ENCODE measurements at regions not wholly inside any gene's neighbourhood (a gene's known extent, or its start where the extent isn't known, plus 50 kb on each side); places are given as distances from the start of the nearest gene placed in this dataset.

DNA sequence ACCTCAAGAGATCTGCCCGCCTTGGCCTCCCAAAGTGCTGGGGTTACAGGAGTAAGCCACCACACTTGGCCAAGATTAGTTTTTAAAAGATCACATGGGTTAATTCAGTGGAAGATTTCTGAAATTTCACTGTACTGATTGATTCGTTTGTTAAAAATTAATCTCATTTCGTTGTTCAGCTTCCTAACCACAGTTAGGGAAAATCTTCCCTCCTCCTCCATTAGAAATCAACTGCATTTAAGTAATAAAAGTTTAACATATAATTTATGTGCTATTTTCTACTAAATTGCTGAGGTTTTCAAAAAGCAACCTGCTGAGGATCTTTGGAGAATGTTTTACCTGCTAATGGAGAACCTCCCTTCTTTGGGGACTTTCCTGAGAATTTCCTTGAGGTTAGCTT, 522.4 kb downstream of the GATA3 start:
- no peak for DNase-seq

GRCh38 chr10:8577686-8578085, 523.2 kb downstream of the GATA3 start:
- DNase-seq: no peak

DNA sequence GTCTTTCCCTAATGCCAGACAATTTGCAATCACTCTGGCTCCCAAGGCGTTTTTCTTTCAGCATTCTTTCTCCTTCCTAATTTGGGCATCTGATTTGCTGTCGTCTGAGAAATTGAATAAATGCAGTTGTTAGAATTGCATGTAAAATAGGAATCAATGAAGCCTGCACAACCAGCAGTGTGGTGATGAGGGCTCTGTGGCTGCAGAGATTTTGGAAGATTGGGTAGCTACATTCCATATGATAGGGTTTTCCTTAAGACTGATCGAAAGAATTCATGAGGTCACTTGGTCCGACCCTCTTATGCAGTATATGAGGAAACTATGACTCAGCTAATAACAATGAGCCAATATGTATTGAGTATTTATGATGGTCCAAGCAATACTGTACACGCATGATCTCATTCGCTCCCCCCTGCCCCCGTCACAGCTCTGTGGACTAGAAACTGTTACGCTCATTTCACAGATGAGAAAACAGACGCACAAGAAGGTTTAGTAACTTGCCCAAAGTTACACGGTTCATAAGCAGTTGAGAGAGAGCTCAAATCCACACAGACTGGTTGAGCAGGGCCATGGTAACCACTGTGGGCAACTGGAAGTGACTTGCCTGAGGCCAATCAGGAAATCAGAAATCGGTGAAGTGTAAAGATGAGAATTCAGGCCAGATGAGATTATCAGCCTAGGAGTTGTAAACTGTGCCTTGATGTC, 527.2 kb downstream of the GATA3 start:
- no peak for DNase-seq

DNA sequence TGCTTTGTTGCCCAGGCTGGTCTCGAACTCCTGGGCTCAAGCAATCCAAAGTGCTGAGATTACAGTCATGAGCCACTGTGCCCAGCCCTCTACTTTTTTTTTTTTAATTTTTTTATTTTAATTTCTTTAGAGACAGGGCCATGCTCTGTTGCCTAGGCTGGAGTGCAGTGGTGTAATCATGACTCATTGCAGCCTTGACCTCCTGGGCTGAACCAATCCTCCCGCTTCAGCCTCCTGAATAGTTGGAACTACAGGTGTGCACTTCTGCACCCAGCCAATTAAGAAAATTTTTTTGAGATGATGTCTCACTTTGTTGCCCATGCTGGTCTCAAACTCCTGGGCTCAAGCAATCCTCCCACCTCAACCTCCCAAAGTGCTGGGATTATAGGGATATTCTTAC, 528.6 kb downstream of the GATA3 start:
- no peak for DNase-seq

DNA sequence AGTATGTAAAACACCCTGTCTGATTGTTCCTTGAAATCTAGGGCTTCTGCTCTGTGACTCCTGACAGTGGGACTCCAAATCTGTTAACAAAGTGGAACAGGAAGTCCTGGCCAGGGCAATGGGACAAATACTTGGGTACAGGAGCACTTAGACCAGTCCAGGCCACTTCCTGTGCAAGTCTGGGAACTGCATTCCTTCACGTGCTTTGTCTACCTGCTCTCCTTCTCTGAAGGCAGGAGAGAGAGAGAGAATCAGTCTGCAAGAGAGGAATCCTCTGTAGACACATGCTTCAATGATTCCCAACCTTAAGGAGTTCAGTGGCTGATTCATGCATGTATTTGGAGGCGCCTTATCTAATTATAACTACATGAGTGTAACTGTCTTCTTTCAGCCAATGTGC, 530.2 kb downstream of the GATA3 start:
- no peak for DNase-seq

- DNase-seq: no peak
Observed at GRCh38 chr10:8586504-8586903, 532.0 kb downstream of the GATA3 start.

- DNase-seq: no peak
Observed at GRCh38 chr10:8588135-8588534, 533.6 kb downstream of the GATA3 start.

- no peak for DNase-seq
Observed at GRCh38 chr10:8590518-8590917, 536.0 kb downstream of the GATA3 start.

GRCh38 chr10:8591640-8592039, 537.2 kb downstream of the GATA3 start:
- no peak for DNase-seq

GRCh38 chr10:8594176-8594575, 539.7 kb downstream of the GATA3 start:
- no peak for DNase-seq

- no peak for DNase-seq
Observed at GRCh38 chr10:8594711-8595110, 540.2 kb downstream of the GATA3 start.

GRCh38 chr10:8595140-8595539, 540.7 kb downstream of the GATA3 start:
- no peak for DNase-seq

GRCh38 chr10:8596929-8597472, 542.5 kb downstream of the GATA3 start:
- DNase-seq: no peak

DNA sequence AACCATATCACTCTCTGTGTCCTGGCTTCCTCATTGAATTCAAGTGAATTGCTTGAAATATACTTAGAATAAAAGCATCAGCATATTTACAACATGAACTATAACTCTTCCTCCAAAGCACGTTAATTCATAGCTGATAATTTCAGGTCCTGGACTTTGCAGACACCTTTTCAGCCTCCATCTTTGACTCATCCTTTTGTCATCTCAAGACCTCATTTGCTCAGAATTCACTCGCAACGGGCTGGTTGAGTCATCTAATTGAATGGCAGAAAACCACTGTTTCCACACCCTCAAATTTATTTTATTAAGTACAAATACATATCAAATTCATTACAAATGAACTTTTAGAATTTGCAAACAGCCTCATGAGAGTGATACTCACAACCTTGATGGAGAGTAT, 545.7 kb downstream of the GATA3 start:
- no peak for DNase-seq

DNA sequence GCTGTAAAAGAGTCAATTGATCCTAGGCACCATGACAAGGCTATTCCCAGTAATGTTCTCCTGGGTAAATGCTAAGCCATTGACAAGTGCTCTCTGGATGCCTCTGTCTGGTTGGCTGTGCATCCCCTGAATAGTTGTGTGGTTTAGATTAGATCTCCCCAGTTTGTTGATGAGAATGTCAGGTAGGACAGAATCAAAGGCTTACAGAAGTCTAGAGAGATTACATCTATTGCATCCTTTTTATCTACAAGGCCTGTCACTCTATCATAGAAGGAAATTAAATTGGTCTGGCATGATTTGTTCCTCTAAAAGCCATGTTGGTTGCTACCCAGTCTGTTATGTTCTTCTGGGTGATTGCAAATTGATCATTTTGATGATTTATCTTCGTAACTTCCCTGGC, 548.3 kb downstream of the GATA3 start:
- DNase-seq: no peak

DNA sequence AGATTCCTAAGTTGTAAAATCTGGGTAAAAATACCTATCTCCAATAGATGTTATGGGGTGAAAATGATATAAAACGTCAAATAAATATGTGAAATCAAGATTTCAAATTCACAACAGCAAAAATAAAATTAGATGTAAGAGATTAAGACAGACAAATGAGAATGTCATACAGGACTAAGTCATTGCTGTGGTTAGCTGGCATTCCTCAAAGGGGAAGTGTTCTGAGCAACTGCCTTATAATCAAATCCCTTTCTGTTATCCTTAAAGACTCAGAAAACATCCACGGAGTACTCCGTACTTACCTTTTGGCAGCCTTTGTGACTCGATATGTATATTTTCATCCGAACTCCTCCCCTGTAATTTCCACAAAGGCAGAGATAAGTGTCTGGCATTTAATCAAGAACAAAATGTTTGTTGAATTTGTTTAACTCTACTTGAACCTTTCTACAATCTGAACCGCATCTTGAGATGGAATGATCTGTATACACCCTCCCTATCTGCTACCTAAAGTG, 559.6 kb downstream of the GATA3 start:
- no peak for DNase-seq

DNA sequence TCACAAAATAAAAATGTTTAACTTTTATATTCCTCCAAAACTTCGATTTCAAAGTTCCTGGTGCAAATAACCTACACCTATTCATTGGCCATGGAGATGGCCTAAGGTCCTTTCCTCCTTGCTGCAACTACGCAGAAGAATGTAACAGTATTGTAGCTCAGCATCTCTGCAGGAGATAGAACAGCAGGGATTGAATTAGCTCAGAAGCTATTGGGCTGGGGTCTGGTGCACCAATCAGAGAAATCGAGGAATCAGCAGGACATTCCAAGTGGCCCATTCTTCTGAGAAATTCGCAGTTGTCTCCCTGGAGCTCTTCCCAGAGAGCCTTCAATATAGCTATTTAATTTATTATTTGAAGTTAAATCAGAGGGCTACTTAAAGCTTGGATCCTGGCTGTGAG, 560.6 kb downstream of the GATA3 start:
- no peak for DNase-seq

DNA sequence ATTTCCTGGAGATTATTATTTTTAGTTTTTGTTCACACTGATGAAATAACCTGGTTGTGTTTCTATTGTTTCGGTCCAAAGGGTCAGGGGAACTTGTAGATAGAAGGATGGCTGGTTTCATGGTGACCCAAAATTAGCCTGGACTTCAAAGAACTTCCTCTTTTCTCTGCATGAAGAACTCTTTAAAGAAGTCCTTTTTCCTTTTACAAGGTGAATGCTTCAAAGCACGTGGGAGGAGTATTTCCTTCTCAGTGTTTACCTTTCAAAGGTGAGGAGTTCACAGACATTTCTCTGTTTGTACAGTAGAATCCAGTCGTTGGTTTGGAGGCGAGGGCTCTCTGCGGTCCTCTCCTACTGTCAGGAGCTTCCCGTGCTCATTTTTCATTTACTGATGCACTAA, 561.7 kb downstream of the GATA3 start:
- no peak for DNase-seq

- DNase-seq: no peak
Observed at GRCh38 chr10:8617792-8618191, 563.3 kb downstream of the GATA3 start.

DNA sequence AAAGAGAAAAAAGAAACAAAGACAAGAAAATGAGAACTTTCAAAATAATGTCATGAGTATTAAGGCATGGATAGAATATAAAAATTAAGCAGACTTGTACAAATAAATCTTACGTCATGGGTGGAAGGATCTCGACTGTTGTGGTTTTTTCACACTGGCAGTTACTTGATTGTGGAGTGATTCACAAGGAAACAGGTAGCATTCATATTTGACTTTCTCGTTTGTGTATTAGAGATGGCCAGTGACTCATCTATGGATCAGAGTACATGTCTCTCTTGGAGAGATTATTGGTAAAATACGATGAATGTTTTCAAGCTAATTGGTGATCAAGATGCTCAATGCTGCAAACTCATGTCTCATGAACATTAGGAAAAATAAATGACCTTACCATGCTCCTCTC, 564.3 kb downstream of the GATA3 start:
- no peak for DNase-seq

GRCh38 chr10:8628351-8628750, 573.9 kb downstream of the GATA3 start:
- no peak for DNase-seq

- no peak for DNase-seq
Observed at GRCh38 chr10:8633909-8634308, 579.4 kb downstream of the GATA3 start.

- no peak for DNase-seq
Observed at GRCh38 chr10:8636371-8636770, 581.9 kb downstream of the GATA3 start.

DNA sequence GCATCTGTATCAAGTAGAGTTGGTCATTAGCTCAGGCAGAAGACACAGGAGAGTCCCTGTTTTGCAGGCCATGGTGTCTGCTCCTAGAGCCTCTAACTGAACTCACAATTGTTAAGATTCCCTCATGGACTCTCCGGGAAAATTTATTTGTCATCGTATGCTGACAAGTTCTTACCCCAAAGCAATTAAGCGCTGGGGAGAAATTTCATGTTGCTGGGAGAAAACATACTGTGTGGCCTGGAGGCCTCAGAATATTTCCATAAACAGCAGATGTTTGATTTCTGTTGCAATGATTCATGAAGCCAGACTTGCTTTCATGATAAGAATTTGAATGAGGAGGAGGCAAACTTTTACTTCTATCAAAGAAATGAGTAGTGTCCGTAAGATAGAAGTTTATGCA, 583.2 kb downstream of the GATA3 start:
- DNase-seq: no peak

DNA sequence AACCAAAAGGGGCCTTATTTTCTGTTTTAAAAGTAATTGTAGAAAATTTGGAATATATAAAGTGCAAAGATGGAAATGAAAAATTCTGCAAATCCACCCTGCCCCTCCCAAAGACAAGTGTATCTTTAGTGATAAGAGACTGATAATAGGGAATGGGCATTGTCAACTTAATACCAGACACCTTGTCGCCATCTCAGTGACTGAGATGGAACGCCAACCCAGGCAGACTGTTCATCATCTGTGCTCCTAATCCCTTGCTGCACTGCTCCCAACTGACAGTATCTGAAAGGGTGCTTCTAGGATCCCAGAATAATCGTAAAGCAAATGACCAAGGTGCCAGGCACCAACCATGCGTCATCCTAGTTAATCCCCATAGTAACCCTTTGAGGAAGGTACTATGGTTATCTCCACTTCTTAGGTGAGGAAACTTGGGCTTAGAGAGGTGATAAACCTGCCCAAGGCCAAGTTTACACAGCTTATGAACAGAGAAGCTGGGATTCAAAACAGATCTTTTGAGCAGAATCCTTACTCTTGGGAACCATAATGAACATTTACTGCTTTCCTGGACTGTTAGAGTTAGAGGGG, 583.7 kb downstream of the GATA3 start:
- DNase-seq: no peak

All from left hindlimb (tissue), 1 donor.